A549 (cell line): ENCODE measurements at regions not wholly inside any gene's neighbourhood (a gene's known extent, or its start where the extent isn't known, plus 50 kb on each side); places are given as distances from the start of the nearest gene placed in this dataset.
"Not testable (repeated sequence)": the region's sequence is repeated elsewhere in the genome, so short reads cannot be mapped to it uniquely, and the experiment has no call there.

Experiments
- ATAC-seq, 2 experiments: fragments of 200-7000 bp in 1 of 2; fragments of >200 bp in 1 of 2; cut with Nextera tagmentation in 1 of 2; cut with Tn5 transposase in 1 of 2; 3 replicates each; pipeline versions ENCODE4 v1.8.0 to v1.9.1; 2018 to 2020; ENCODE audit warnings: mild to moderate bottlenecking in 1 of 2, moderate library complexity in 1 of 2
- CTCF ChIA-PET: fragments of 300-600 bp; sonication (Branson Sonifier 250); formaldehyde crosslinking; extraction: SDS; loops from one replicate; lab custom pipeline; 2021; ENCODE audit warnings: antibody characterized with exemption, inconsistent platforms; lab: Yijun Ruan, JAX
- POLR2A ChIA-PET: fragments of 350-600 bp; formaldehyde crosslinking; extraction: SDS; loops from one replicate; lab custom pipeline; 2021; ENCODE audit warnings: antibody characterized with exemption, inconsistent platforms; lab: Yijun Ruan, JAX
- DNase-seq, 2 experiments: peaks; one replicate each; pipeline versions ENCODE4 v3.0.0 to v3.0.0-alpha.2; 2011 to 2016; ENCODE audit warnings: low read depth in 1 of 2, low spot score in 1 of 2
- FAIRE-seq: peaks from 2 replicates; lab custom pipeline; 2011; peaks lifted over from hg19 to GRCh38; lab: Jason Lieb, UNC
- H3K27ac ChIP-seq, 2 experiments: fragments of >200 bp; sonication (Bioruptor Twin); formaldehyde crosslinking; 3 replicates each; pipeline ENCODE4 v1.5.1; 2016 to 2017
- H3K4me1 ChIP-seq: fragments of >200 bp; sonication (Bioruptor Twin); formaldehyde crosslinking; 3 replicates; pipeline ENCODE4 v1.6.1; 2016
- H3K4me2 ChIP-seq: fragments of >200 bp; sonication (Bioruptor Twin); formaldehyde crosslinking; 3 replicates; pipeline ENCODE4 v1.6.1; 2016
- H3K4me3 ChIP-seq: fragments of >200 bp; sonication (Bioruptor Twin); formaldehyde crosslinking; 3 replicates; pipeline ENCODE4 v1.5.1; 2016
- H3K9me3 ChIP-seq: fragments of >200 bp; sonication (Bioruptor Twin); formaldehyde crosslinking; 3 replicates; pipeline ENCODE4 v1.6.1; 2016
- BHLHE40 ChIP-seq: IDR thresholded peaks from 2 replicates; pipeline ENCODE4 v1.6.1; 2012; ENCODE audit warnings: low read depth, low read length, inconsistent platforms
- CHD4 ChIP-seq: fragments of 200-600 bp; sonication (generic); IDR thresholded peaks from 2 replicates; pipeline ENCODE4 v1.6.1; 2016; ENCODE audit warnings: antibody characterized with exemption, mild to moderate bottlenecking, borderline replicate concordance
- E2F6 ChIP-seq: IDR thresholded peaks from 2 replicates; pipeline ENCODE4 v1.6.1; 2012; ENCODE audit warnings: low read depth, borderline replicate concordance
- EHF ChIP-seq: fragments of 250-450 bp; sonication (Bioruptor Pico); IDR thresholded peaks from 2 replicates; pipeline ENCODE4 v1.5.0; 2020; ENCODE audit warnings: mild to moderate bottlenecking
- EHMT2 ChIP-seq: fragments of 200-600 bp; sonication (generic); IDR thresholded peaks from 2 replicates; pipeline ENCODE4 v1.6.1; 2016; ENCODE audit warnings: antibody characterized with exemption, low read depth, mild to moderate bottlenecking, moderate library complexity
- EP300 ChIP-seq, 2 experiments: fragments of >200 bp; sonication (Bioruptor Twin); formaldehyde crosslinking; IDR thresholded peaks; 2 replicates in 1 of 2; 3 replicates in 1 of 2; pipeline ENCODE4 v1.6.1; 2016 to 2017
- GATA3 ChIP-seq: IDR thresholded peaks from 2 replicates; pipeline ENCODE4 v1.6.1; 2012; ENCODE audit warnings: borderline replicate concordance
- HOXA7 ChIP-seq: fragments of 250-450 bp; sonication (Bioruptor Pico); IDR thresholded peaks from 2 replicates; pipeline ENCODE4 v1.5.0; 2020; ENCODE audit warnings: mild to moderate bottlenecking, moderate library complexity
- HOXB13 ChIP-seq: fragments of 250-450 bp; sonication (Bioruptor Pico); IDR thresholded peaks from 2 replicates; pipeline ENCODE4 v1.5.0; 2020; ENCODE audit warnings: low read depth, mild to moderate bottlenecking, moderate library complexity
- HOXB5 ChIP-seq: fragments of 250-450 bp; sonication (Bioruptor Pico); IDR thresholded peaks from 2 replicates; pipeline ENCODE4 v1.5.0; 2020; ENCODE audit warnings: mild to moderate bottlenecking, moderate library complexity
- JUN ChIP-seq, 2 experiments: fragments of >200 bp; sonication (Bioruptor Twin); formaldehyde crosslinking; IDR thresholded peaks; 2 replicates in 1 of 2; 3 replicates in 1 of 2; pipeline ENCODE4 v1.6.1; 2016 to 2017
- JUNB ChIP-seq: fragments of >200 bp; sonication (Bioruptor Twin); formaldehyde crosslinking; IDR thresholded peaks from 2 replicates; pipeline ENCODE4 v1.6.1; 2016
- KDM5A ChIP-seq: fragments of 200-600 bp; sonication (generic); IDR thresholded peaks from 2 replicates; pipeline ENCODE4 v1.6.1; 2016; ENCODE audit warnings: antibody characterized with exemption, mild to moderate bottlenecking
- MAZ ChIP-seq: fragments of 150-350 bp; IDR thresholded peaks from 2 replicates; pipeline ENCODE4 v1.6.1; 2014; ENCODE audit warnings: antibody characterized with exemption, low read depth, low read length, borderline replicate concordance
- MYC ChIP-seq: IDR thresholded peaks from 2 replicates; pipeline ENCODE4 v1.6.1; 2012; ENCODE audit warnings: mild to moderate bottlenecking, inconsistent platforms, low read length, improper control_type of control experiment, borderline replicate concordance
- NFE2L2 ChIP-seq: fragments of 150-350 bp; conservative IDR thresholded peaks from 2 replicates; pipeline ENCODE4 v1.6.1; 2014; ENCODE audit warnings: low read length
- NPAS2 ChIP-seq: fragments of 250-450 bp; sonication (Bioruptor Pico); IDR thresholded peaks from 2 replicates; pipeline ENCODE4 v1.8.0; 2022; ENCODE audit warnings: mild to moderate bottlenecking, moderate library complexity, borderline replicate concordance
- PBX3 ChIP-seq: IDR thresholded peaks from 2 replicates; pipeline ENCODE4 v1.6.1; 2012
- PHF8 ChIP-seq: fragments of 200-600 bp; sonication (generic); IDR thresholded peaks from 2 replicates; pipeline ENCODE4 v1.6.1; 2016; ENCODE audit warnings: low read depth, mild to moderate bottlenecking, antibody characterized with exemption, moderate library complexity, borderline replicate concordance
- RAD21 ChIP-seq, 2 experiments: fragments of >200 bp in 1 of 2; sonication (Bioruptor Twin) in 1 of 2; formaldehyde crosslinking in 1 of 2; IDR thresholded peaks in 1 of 2; conservative IDR thresholded peaks in 1 of 2; 2 replicates in 1 of 2; 3 replicates in 1 of 2; pipeline ENCODE4 v1.6.1; 2012 to 2018; ENCODE audit warnings: inconsistent platforms in 1 of 2
- RARB ChIP-seq: fragments of 250-450 bp; sonication (Bioruptor Pico); IDR thresholded peaks from 2 replicates; pipeline ENCODE4 v1.8.0; 2021; ENCODE audit warnings: mild to moderate bottlenecking, moderate library complexity
- RFX5 ChIP-seq: fragments of 450-650 bp; IDR thresholded peaks from 2 replicates; pipeline ENCODE4 v1.7.1; 2014; ENCODE audit warnings: antibody characterized with exemption, mild to moderate bottlenecking, moderate library complexity
- SMC3 ChIP-seq: fragments of >200 bp; sonication (Bioruptor Twin); formaldehyde crosslinking; IDR thresholded peaks from 3 replicates; pipeline ENCODE4 v1.6.1; 2018; ENCODE audit warnings: inconsistent platforms
- SREBF2 ChIP-seq: fragments of 450-650 bp; IDR thresholded peaks from 2 replicates; pipeline ENCODE4 v1.6.1; 2014; ENCODE audit warnings: mild to moderate bottlenecking, moderate library complexity
- TFCP2L1 ChIP-seq: fragments of 250-450 bp; sonication (Bioruptor Pico); IDR thresholded peaks from 2 replicates; pipeline ENCODE4 v1.5.0; 2021; ENCODE audit warnings: mild to moderate bottlenecking
- ZFP36 ChIP-seq: fragments of 450-650 bp; IDR thresholded peaks from 2 replicates; pipeline ENCODE4 v1.6.1; 2014; ENCODE audit warnings: borderline replicate concordance; ENCODE audit not compliant: partially characterized antibody
- ZSCAN20 ChIP-seq: fragments of 250-450 bp; sonication (Bioruptor Pico); IDR thresholded peaks from 2 replicates; pipeline ENCODE4 v1.8.0; 2022; ENCODE audit warnings: mild to moderate bottlenecking, moderate library complexity
- WGBS: methylation state at CpG from one replicate; pipeline ENCODE4 v1.1.6; 2017; ENCODE audit errors: missing lambda C conversion rate; 5-methylcytosine and 5-hydroxymethylcytosine counted together
- TF ChIP-seq, protein P1 (sequence below): fragments of 250-450 bp; sonication (Bioruptor Pico); IDR thresholded peaks from 2 replicates; pipeline ENCODE4 v1.5.0; 2021; ENCODE audit warnings: mild to moderate bottlenecking, moderate library complexity, borderline replicate concordance
- TF ChIP-seq, protein P2 (sequence below): fragments of 150-350 bp; IDR thresholded peaks from 2 replicates; pipeline ENCODE4 v1.6.1; 2014; ENCODE audit warnings: low read depth, mild to moderate bottlenecking, low read length

- TF ChIP-seq RAD21 (conservative IDR thresholded peaks at IDR 0.05 in 1 of 2, IDR thresholded peaks at IDR 0.05 in 1 of 2) (no peak), EP300 (IDR thresholded peaks at IDR 0.05) (no peak), RARB (CRISPR knock-in tag) (no peak), E2F6 (no peak), HOXB13 (CRISPR knock-in tag) (no peak), HOXB5 (no peak), GATA3 (no peak), EHF (CRISPR knock-in tag) (no peak), NPAS2 (CRISPR knock-in tag) (no peak), CHD4 (no peak), BHLHE40 (no peak), MYC (no peak), SMC3 (no peak), PBX3 (no peak), RFX5 (no peak), JUNB (no peak)
- TF ChIP-seq, protein P1, sequence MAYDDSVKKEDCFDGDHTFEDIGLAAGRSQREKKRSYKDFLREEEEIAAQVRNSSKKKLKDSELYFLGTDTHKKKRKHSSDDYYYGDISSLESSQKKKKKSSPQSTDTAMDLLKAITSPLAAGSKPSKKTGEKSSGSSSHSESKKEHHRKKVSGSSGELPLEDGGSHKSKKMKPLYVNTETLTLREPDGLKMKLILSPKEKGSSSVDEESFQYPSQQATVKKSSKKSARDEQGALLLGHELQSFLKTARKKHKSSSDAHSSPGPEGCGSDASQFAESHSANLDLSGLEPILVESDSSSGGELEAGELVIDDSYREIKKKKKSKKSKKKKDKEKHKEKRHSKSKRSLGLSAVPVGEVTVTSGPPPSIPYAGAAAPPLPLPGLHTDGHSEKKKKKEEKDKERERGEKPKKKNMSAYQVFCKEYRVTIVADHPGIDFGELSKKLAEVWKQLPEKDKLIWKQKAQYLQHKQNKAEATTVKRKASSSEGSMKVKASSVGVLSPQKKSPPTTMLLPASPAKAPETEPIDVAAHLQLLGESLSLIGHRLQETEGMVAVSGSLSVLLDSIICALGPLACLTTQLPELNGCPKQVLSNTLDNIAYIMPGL (CRISPR knock-in tag): no peak
- H3K4me2 ChIP-seq: no peak overlapping the region
- ATAC-seq: no peak
- H3K4me3 ChIP-seq: no peak overlapping the region
- no peak for DNase-seq
- no peak overlapping the region for H3K27ac ChIP-seq
- no peak for FAIRE-seq
- WGBS: 59% methylated on average over 2 of the region's 2 CpGs
- H3K4me1 ChIP-seq: no peaks in the 10 kb centered on the region
- ChIA-PET CTCF (no interaction called here), POLR2A (no interaction called here)
- no peaks in the 10 kb centered on the region for H3K9me3 ChIP-seq
Measured at GRCh38 chr1:242673652-242674051, 149.2 kb upstream of the PLD5 start.

GRCh38 chr1:242673165-242673564 lies 148.7 kb upstream of the PLD5 start:
- POLR2A ChIA-PET: not testable (repeated sequence)

GRCh38 chr1:242670019-242670418 lies 145.5 kb upstream of the PLD5 start:
- H3K27ac ChIP-seq: no peak overlapping the region
- ATAC-seq: no peak
- POLR2A ChIA-PET: no interaction called here
- no peak for FAIRE-seq
- DNase-seq: no peak
- H3K4me3 ChIP-seq: no peak overlapping the region
- CTCF ChIA-PET: interaction anchor here (0.9 kb wide), 1 partner anchor 18 kb away, joined by 3 read pairs; no protein-coding TSS in a partner anchor
- 68% methylated on average over 2 of the region's 2 CpGs for WGBS
- H3K4me1 ChIP-seq: no peaks in the 10 kb centered on the region
- no peaks in the 10 kb centered on the region for H3K9me3 ChIP-seq
- H3K4me2 ChIP-seq: no peak overlapping the region
- TF ChIP-seq HOXA7 (CRISPR knock-in tag): no peak
- TF ChIP-seq PBX3: no peak
- TF ChIP-seq MAZ: no peak
- TF ChIP-seq ZFP36: no peak
- TF ChIP-seq EHMT2: no peak
- no peak for TF ChIP-seq ZSCAN20 (CRISPR knock-in tag)
- TF ChIP-seq KDM5A: no peak
- TF ChIP-seq SREBF2: no peak
- no peak for TF ChIP-seq NFE2L2
- no peak for TF ChIP-seq PHF8
- TF ChIP-seq, protein P2, sequence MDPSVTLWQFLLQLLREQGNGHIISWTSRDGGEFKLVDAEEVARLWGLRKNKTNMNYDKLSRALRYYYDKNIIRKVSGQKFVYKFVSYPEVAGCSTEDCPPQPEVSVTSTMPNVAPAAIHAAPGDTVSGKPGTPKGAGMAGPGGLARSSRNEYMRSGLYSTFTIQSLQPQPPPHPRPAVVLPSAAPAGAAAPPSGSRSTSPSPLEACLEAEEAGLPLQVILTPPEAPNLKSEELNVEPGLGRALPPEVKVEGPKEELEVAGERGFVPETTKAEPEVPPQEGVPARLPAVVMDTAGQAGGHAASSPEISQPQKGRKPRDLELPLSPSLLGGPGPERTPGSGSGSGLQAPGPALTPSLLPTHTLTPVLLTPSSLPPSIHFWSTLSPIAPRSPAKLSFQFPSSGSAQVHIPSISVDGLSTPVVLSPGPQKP: no peak
- no peak for TF ChIP-seq TFCP2L1
- TF ChIP-seq JUN (IDR thresholded peaks at IDR 0.05): no peak

More at GRCh38 chr1:242673165-242673564, 148.7 kb upstream of the PLD5 start:
- H3K4me2 ChIP-seq, H3K4me3 ChIP-seq, H3K9me3 ChIP-seq, DNase-seq, CTCF ChIA-PET, H3K4me1 ChIP-seq, FAIRE-seq, ATAC-seq, H3K27ac ChIP-seq: not testable (repeated sequence)
- WGBS: 48% methylated on average over 4 of the region's 4 CpGs
